Liver (tissue), 8 donors: ENCODE measurements at regions not wholly inside any gene's neighbourhood (a gene's known extent, or its start where the extent isn't known, plus 50 kb on each side); places are given as distances from the start of the nearest gene placed in this dataset.

Source experiments
- DNase-seq: peaks from one replicate; pipeline ENCODE4 v3.0.0-alpha.2; 2017; ENCODE audit warnings: low spot score
- H3K27ac ChIP-seq, 2 donors: one replicate each; pipeline ENCODE4 v1.7.0; 2013; ENCODE audit warnings: inconsistent platforms in 2 of 2, low read length in 2 of 2, control low read depth in 1 of 2, low read depth in 1 of 2, mild to moderate bottlenecking in 1 of 2
- H3K27me3 ChIP-seq, 4 donors: one replicate each; pipeline versions ENCODE4 v1.6.1 to v1.7.0; 2013; ENCODE audit warnings: low read length in 3 of 4, inconsistent platforms in 1 of 4, mild to moderate bottlenecking in 1 of 4, moderate library complexity in 1 of 4; ENCODE audit not compliant: control insufficient read depth in 4 of 4, insufficient read depth in 4 of 4
- H3K36me3 ChIP-seq, 4 donors: one replicate each; pipeline versions ENCODE4 v1.6.1 to v1.7.0; 2013; ENCODE audit warnings: low read length in 3 of 4, mild to moderate bottlenecking in 3 of 4, low read depth in 1 of 4, moderate library complexity in 1 of 4; ENCODE audit not compliant: control insufficient read depth in 4 of 4, insufficient read depth in 3 of 4
- H3K4me1 ChIP-seq, 4 donors: one replicate each; pipeline versions ENCODE4 v1.6.1 to v1.7.0; 2013; ENCODE audit warnings: low read length in 3 of 4, mild to moderate bottlenecking in 3 of 4, moderate library complexity in 1 of 4; ENCODE audit not compliant: control insufficient read depth in 4 of 4, insufficient read depth in 4 of 4
- H3K4me3 ChIP-seq, 3 donors: one replicate each; pipeline versions ENCODE4 v1.6.1 to v1.7.0; 2013; ENCODE audit warnings: low read length in 3 of 3, control low read depth in 1 of 3, low read depth in 1 of 3, mild to moderate bottlenecking in 1 of 3
- H3K9ac ChIP-seq, 2 donors: one replicate each; pipeline ENCODE4 v1.7.0; 2013; ENCODE audit warnings: low read length in 2 of 2, mild to moderate bottlenecking in 2 of 2, moderate library complexity in 2 of 2, control low read depth in 1 of 2, low read depth in 1 of 2
- H3K9me3 ChIP-seq, 4 donors: one replicate each; pipeline versions ENCODE4 v1.6.1 to v1.7.0; 2013; ENCODE audit warnings: low read length in 3 of 4; ENCODE audit not compliant: control insufficient read depth in 4 of 4
- ATF3 ChIP-seq: IDR thresholded peaks from 2 replicates; pipeline ENCODE4 v1.6.1; 2016; ENCODE audit warnings: antibody characterized with exemption
- CTCF ChIP-seq: fragments of 150-350 bp; IDR thresholded peaks from 2 replicates; pipeline ENCODE4 v1.5.1; 2017; ENCODE audit warnings: improper control_type of control experiment, low read depth, low read length; ENCODE audit not compliant: missing input control
- EGR1 ChIP-seq, 2 donors: IDR thresholded peaks; 2 replicates each; pipeline ENCODE4 v1.6.1; 2016 to 2018; ENCODE audit warnings: antibody characterized with exemption in 2 of 2, low read depth in 2 of 2
- FOXA1 ChIP-seq: IDR thresholded peaks from 2 replicates; pipeline ENCODE4 v1.6.1; 2016; ENCODE audit warnings: antibody characterized with exemption
- FOXA2 ChIP-seq: IDR thresholded peaks from 2 replicates; pipeline ENCODE4 v1.6.1; 2016; ENCODE audit warnings: antibody characterized with exemption
- GABPA ChIP-seq, 2 donors: IDR thresholded peaks in 1 of 2; conservative IDR thresholded peaks in 1 of 2; 2 replicates each; pipeline ENCODE4 v1.6.1; 2016; ENCODE audit warnings: antibody characterized with exemption in 2 of 2, mild to moderate bottlenecking in 1 of 2, moderate library complexity in 1 of 2
- HNF4A ChIP-seq, 2 donors: conservative IDR thresholded peaks; 2 replicates each; pipeline ENCODE4 v1.6.1; 2016; ENCODE audit warnings: antibody characterized with exemption in 2 of 2, mild to moderate bottlenecking in 2 of 2
- HNF4G ChIP-seq: IDR thresholded peaks from 2 replicates; pipeline ENCODE4 v1.6.1; 2016; ENCODE audit warnings: antibody characterized with exemption
- JUND ChIP-seq, 2 donors: IDR thresholded peaks; 2 replicates each; pipeline ENCODE4 v1.6.1; 2016; ENCODE audit warnings: antibody characterized with exemption in 2 of 2
- NR2F2 ChIP-seq: IDR thresholded peaks from 2 replicates; pipeline ENCODE4 v1.6.1; 2016; ENCODE audit warnings: antibody characterized with exemption
- RAD21 ChIP-seq, 2 donors: IDR thresholded peaks; 2 replicates each; pipeline ENCODE4 v1.6.1; 2016; ENCODE audit warnings: antibody characterized with exemption in 2 of 2, mild to moderate bottlenecking in 2 of 2
- RXRA ChIP-seq, 2 donors: IDR thresholded peaks; 2 replicates each; pipeline ENCODE4 v1.6.1; 2017 to 2018; ENCODE audit warnings: antibody characterized with exemption in 2 of 2, mild to moderate bottlenecking in 1 of 2
- SP1 ChIP-seq: IDR thresholded peaks from 2 replicates; pipeline ENCODE4 v1.6.1; 2018; ENCODE audit warnings: antibody characterized with exemption, mild to moderate bottlenecking
- TAF1 ChIP-seq: conservative IDR thresholded peaks from 2 replicates; pipeline ENCODE4 v1.6.1; 2016; ENCODE audit warnings: antibody characterized with exemption, mild to moderate bottlenecking
- YY1 ChIP-seq: IDR thresholded peaks from 2 replicates; pipeline ENCODE4 v1.6.1; 2016; ENCODE audit warnings: antibody characterized with exemption, mild to moderate bottlenecking
- ZBTB33 ChIP-seq: IDR thresholded peaks from 2 replicates; pipeline ENCODE4 v1.6.1; 2016; ENCODE audit warnings: antibody characterized with exemption
- WGBS: extraction: QIAGEN DNeasy Blood & Tissue Kit; methylation state at CpG from one replicate; pipeline ENCODE4 v1.1.7; 2013; 5-methylcytosine and 5-hydroxymethylcytosine counted together
- TF ChIP-seq, protein P1 (sequence below): IDR thresholded peaks from 2 replicates; pipeline ENCODE4 v1.6.1; 2016; ENCODE audit warnings: antibody characterized with exemption, mild to moderate bottlenecking
- TF ChIP-seq, protein P2 (sequence below): IDR thresholded peaks from 2 replicates; pipeline ENCODE4 v1.6.1; 2016; ENCODE audit warnings: antibody characterized with exemption
- donor health status: healthy.
- donor health status: healthy.
- donor health status: healthy.
- donor health status: healthy.
- donor health status: healthy.

- 36% methylated on average over 2 of the region's 2 CpGs for WGBS
- H3K4me1 ChIP-seq: no peaks in the 10 kb centered on the region
- H3K36me3 ChIP-seq: no peaks in the 10 kb centered on the region
- H3K4me3 ChIP-seq: no peak overlapping the region
- no peak overlapping the region for H3K9ac ChIP-seq
- no peak for DNase-seq
- peaks cover 0 to 3% (median 0%) of the 10 kb centered on the region in 4 donors for H3K9me3 ChIP-seq
- no peak overlapping the region for H3K27ac ChIP-seq
- H3K27me3 ChIP-seq: no peaks in the 10 kb centered on the region
- TF ChIP-seq GABPA (IDR thresholded peaks at IDR 0.05 in 1 of 2, conservative IDR thresholded peaks at IDR 0.05 in 1 of 2): no peak
- TF ChIP-seq FOXA1: no peak
- no peak for TF ChIP-seq SP1
- no peak for TF ChIP-seq JUND (IDR thresholded peaks at IDR 0.05)
- TF ChIP-seq, protein P1, sequence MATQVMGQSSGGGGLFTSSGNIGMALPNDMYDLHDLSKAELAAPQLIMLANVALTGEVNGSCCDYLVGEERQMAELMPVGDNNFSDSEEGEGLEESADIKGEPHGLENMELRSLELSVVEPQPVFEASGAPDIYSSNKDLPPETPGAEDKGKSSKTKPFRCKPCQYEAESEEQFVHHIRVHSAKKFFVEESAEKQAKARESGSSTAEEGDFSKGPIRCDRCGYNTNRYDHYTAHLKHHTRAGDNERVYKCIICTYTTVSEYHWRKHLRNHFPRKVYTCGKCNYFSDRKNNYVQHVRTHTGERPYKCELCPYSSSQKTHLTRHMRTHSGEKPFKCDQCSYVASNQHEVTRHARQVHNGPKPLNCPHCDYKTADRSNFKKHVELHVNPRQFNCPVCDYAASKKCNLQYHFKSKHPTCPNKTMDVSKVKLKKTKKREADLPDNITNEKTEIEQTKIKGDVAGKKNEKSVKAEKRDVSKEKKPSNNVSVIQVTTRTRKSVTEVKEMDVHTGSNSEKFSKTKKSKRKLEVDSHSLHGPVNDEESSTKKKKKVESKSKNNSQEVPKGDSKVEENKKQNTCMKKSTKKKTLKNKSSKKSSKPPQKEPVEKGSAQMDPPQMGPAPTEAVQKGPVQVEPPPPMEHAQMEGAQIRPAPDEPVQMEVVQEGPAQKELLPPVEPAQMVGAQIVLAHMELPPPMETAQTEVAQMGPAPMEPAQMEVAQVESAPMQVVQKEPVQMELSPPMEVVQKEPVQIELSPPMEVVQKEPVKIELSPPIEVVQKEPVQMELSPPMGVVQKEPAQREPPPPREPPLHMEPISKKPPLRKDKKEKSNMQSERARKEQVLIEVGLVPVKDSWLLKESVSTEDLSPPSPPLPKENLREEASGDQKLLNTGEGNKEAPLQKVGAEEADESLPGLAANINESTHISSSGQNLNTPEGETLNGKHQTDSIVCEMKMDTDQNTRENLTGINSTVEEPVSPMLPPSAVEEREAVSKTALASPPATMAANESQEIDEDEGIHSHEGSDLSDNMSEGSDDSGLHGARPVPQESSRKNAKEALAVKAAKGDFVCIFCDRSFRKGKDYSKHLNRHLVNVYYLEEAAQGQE: no peak
- TF ChIP-seq EGR1 (IDR thresholded peaks at IDR 0.05; ENCODE audit: low read depth in 2 of 2): no peak
- no peak for TF ChIP-seq FOXA2
- TF ChIP-seq CTCF: no peak
- no peak for TF ChIP-seq YY1
- no peak for TF ChIP-seq HNF4A (conservative IDR thresholded peaks at IDR 0.05)
- no peak for TF ChIP-seq RAD21 (IDR thresholded peaks at IDR 0.05)
- TF ChIP-seq TAF1: no peak
- TF ChIP-seq, protein P2, sequence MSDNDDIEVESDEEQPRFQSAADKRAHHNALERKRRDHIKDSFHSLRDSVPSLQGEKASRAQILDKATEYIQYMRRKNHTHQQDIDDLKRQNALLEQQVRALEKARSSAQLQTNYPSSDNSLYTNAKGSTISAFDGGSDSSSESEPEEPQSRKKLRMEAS: no peak
- no peak for TF ChIP-seq NR2F2
- no peak for TF ChIP-seq HNF4G
- no peak for TF ChIP-seq ZBTB33
- TF ChIP-seq RXRA (IDR thresholded peaks at IDR 0.05): no peak
- TF ChIP-seq ATF3: no peak
Observed at GRCh38 chr4:179823342-179823741, 2381.1 kb upstream of the AGA start.
